ENCODE measurements at regions not wholly inside any gene's neighbourhood (a gene's known extent, or its start where the extent isn't known, plus 50 kb on each side); places are given as distances from the start of the nearest gene placed in this dataset.
A peak's percentile ranks its signal among the peaks of the same experiment; 100 is the strongest.

GRCh38 chr11:129721685-129722084 lies 94.0 kb upstream of the TMEM45B start:
- no TSS peak for BruUV-seq (replicated peaks)
- Histone ChIP-seq H3K27ac (ENCODE audit: low read length) (no peak overlapping the region), H3K4me1 (ENCODE audit: control insufficient read depth, insufficient read depth, low read length) (no peaks in the 10 kb centered on the region), H3K27me3 (ENCODE audit: control insufficient read depth, insufficient read depth, low read length) (peaks cover 6% of the 10 kb centered on the region; the same call in 1 of the 2 replicates), H3K36me3 (ENCODE audit: control insufficient read depth, insufficient read depth, low read length) (no peaks in the 10 kb centered on the region), H3K9me3 (ENCODE audit: control insufficient read depth, insufficient read depth, low read depth, low read length) (no peaks in the 10 kb centered on the region), H3K4me3 (ENCODE audit: low read depth in 2 of 2, low read length in 2 of 2) (no peak overlapping the region)
- in situ Hi-C loops (cut with HindIII; ENCODE audit: low pct_unique_long_range_greater_than_20kb, low sequenced_read_pairs) = no loop called here
- CTCF ChIA-PET = no interaction called here
- POLR2A ChIA-PET = no interaction called here
- intact Hi-C loops (cut with micrococcal nuclease; ENCODE audit: unreplicated experiment) = no loop called here
- ATAC-seq (peak; percentile 36; the same call in 1 of the 2 replicates), DNase-seq (ENCODE audit: low read depth, low spot score) (no peak)
- TF ChIP-seq TCF7L2 (IDR thresholded peaks at IDR 0.05; ENCODE audit: low read depth, low read length) = no peak
- TF ChIP-seq CTCF (IDR thresholded peaks at IDR 0.05) = no peak
- TF ChIP-seq REST (IDR thresholded peaks at IDR 0.05; ENCODE audit: insufficient read depth in 1 of 2, low read depth in 2 of 2, low read length in 1 of 2) = no peak
- no peak for TF ChIP-seq POLR2AphosphoS5 (IDR thresholded peaks at IDR 0.05; ENCODE audit: low read depth, low read length)
- TF ChIP-seq SIN3A (IDR thresholded peaks at IDR 0.05; ENCODE audit: borderline replicate concordance, insufficient read depth, low read depth, low read length) = no peak

- intact Hi-C loops (cut with micrococcal nuclease; ENCODE audit: unreplicated experiment) = no loop called here
- H3K9me3 ChIP-seq (ENCODE audit: control insufficient read depth, insufficient read depth, low read depth, low read length) = no peaks in the 10 kb centered on the region
- H3K27ac ChIP-seq (ENCODE audit: low read length) = no peak overlapping the region
- no TSS peak for BruUV-seq (replicated peaks)
- POLR2A ChIA-PET = no interaction called here
- peaks cover 8% of the 10 kb centered on the region; the same call in 1 of the 2 replicates for H3K27me3 ChIP-seq (ENCODE audit: control insufficient read depth, insufficient read depth, low read length)
- no peaks in the 10 kb centered on the region for H3K4me1 ChIP-seq (ENCODE audit: control insufficient read depth, insufficient read depth, low read length)
- H3K4me3 ChIP-seq (ENCODE audit: low read depth in 2 of 2, low read length in 2 of 2) = no peak overlapping the region
- no peak for TF ChIP-seq CTCF (IDR thresholded peaks at IDR 0.05)
- TF ChIP-seq REST (IDR thresholded peaks at IDR 0.05; ENCODE audit: insufficient read depth in 1 of 2, low read depth in 2 of 2, low read length in 1 of 2) = no peak
- TF ChIP-seq SIN3A (IDR thresholded peaks at IDR 0.05; ENCODE audit: borderline replicate concordance, insufficient read depth, low read depth, low read length) = no peak
- TF ChIP-seq TCF7L2 (IDR thresholded peaks at IDR 0.05; ENCODE audit: low read depth, low read length) = no peak
- no peak for TF ChIP-seq POLR2AphosphoS5 (IDR thresholded peaks at IDR 0.05; ENCODE audit: low read depth, low read length)
- DNase-seq (ENCODE audit: low read depth, low spot score) (no peak), ATAC-seq (no peak)
- in situ Hi-C loops (cut with HindIII; ENCODE audit: low pct_unique_long_range_greater_than_20kb, low sequenced_read_pairs) = no loop called here
- no peaks in the 10 kb centered on the region for H3K36me3 ChIP-seq (ENCODE audit: control insufficient read depth, insufficient read depth, low read length)
- CTCF ChIA-PET = no interaction called here
Measured at GRCh38 chr11:129722529-129722928, 93.1 kb upstream of the TMEM45B start.
